Activated naive CD8-positive, alpha-beta T cell treated with anti-CD3 and anti-CD28 coated beads, Interleukin-2, amount 50 U/mL, for 24 hours (primary cell): ENCODE measurements at regions not wholly inside any gene's neighbourhood (a gene's known extent, or its start where the extent isn't known, plus 50 kb on each side); places are given as distances from the start of the nearest gene placed in this dataset.

Source experiments
- ATAC-seq: fragments of 150-1000 bp; cut with Tn5 transposase; one replicate; pipeline ENCODE4 v1.10.0; 2021
- DNase-seq: peaks from one replicate; pipeline ENCODE4 v3.0.0; 2021
- H3K27ac Mint-ChIP-seq: one replicate; pipeline ENCODE4 v1.8.0; 2021; ENCODE audit warnings: mild to moderate bottlenecking, mixed read lengths
- H3K27me3 Mint-ChIP-seq: one replicate; pipeline ENCODE4 v1.8.0; 2021; ENCODE audit warnings: mixed read lengths
- H3K36me3 Mint-ChIP-seq: one replicate; pipeline ENCODE4 v1.8.0; 2021; ENCODE audit warnings: low read depth, mixed read lengths
- H3K4me1 Mint-ChIP-seq: one replicate; pipeline ENCODE4 v1.8.0; 2021; ENCODE audit warnings: mixed read lengths
- H3K4me3 Mint-ChIP-seq: one replicate; pipeline ENCODE4 v1.8.0; 2021; ENCODE audit warnings: mild to moderate bottlenecking, moderate library complexity, mixed read lengths
- H3K9me3 Mint-ChIP-seq: one replicate; pipeline ENCODE4 v1.8.0; 2021; ENCODE audit warnings: mixed read lengths

DNA sequence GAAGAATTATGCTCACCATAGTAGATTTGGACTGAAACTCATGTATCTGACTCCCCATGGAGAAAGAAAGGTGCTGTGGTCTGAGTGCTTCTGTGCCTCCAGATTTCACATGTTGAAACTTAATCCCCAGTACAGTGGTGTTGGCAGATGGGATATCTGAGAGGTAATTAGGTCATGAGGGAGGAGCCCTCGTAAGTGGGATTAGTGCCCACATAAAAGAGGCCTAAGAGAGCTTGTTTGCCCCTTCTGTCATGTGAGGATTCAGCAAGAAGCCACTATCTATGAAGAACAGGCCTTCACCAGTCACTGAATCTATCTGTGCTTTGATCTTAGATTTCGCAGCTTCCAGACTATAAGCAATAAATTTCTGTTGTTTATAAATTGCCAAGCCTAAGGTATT is 150.1 kb downstream of the PLPP3 start:
- H3K36me3 Mint-ChIP-seq: no peaks in the 10 kb centered on the region
- H3K4me3 Mint-ChIP-seq: no peak overlapping the region
- no peak for ATAC-seq
- no peak for DNase-seq
- no peak overlapping the region for H3K27ac Mint-ChIP-seq
- peaks cover 4% of the 10 kb centered on the region for H3K27me3 Mint-ChIP-seq
- H3K4me1 Mint-ChIP-seq: peaks cover 20% of the 10 kb centered on the region
- H3K9me3 Mint-ChIP-seq: no peaks in the 10 kb centered on the region

DNA sequence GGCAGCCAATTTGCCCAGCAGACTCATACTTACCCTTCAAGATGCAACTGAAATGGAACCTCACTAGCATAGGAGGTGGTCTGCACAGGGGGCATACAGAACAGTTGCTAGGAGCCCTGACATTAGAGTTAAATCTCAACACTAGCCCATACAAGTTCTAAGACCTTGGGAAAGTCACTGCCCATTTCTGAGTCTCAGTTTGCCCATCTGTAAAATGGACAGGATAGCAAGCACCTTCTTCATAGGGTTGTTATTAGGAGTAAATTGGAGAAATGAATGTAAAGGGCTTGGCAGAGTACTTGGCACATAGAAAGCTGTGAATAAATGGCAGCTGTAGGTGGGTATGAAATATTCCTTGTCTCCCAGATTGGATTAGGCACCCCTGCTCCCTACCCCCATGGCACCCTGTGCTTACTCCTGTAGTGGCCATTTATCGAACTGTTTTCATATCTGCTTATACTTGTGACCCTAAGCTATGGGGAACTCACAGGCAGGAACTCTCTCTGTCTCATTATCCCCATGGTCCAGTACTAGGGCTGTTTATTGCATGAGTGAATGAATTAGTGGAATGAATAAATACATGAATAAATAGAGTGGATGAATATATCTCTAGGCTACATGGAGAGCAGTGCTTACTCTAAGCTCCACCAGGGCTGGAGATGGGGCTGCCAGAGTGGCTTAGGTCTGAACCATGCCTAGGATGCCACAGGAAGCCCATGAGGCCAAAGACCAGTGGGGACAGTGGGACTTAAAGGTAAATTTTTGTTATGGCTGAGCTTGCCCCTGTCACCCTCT is 152.6 kb downstream of the PLPP3 start:
- Mint-ChIP-seq H3K27me3 (peaks cover 6% of the 10 kb centered on the region), H3K9me3 (no peaks in the 10 kb centered on the region), H3K36me3 (no peaks in the 10 kb centered on the region), H3K4me1 (peaks cover 9% of the 10 kb centered on the region), H3K4me3 (no peak overlapping the region), H3K27ac (no peak overlapping the region)
- no peak for ATAC-seq
- DNase-seq: no peak

DNA sequence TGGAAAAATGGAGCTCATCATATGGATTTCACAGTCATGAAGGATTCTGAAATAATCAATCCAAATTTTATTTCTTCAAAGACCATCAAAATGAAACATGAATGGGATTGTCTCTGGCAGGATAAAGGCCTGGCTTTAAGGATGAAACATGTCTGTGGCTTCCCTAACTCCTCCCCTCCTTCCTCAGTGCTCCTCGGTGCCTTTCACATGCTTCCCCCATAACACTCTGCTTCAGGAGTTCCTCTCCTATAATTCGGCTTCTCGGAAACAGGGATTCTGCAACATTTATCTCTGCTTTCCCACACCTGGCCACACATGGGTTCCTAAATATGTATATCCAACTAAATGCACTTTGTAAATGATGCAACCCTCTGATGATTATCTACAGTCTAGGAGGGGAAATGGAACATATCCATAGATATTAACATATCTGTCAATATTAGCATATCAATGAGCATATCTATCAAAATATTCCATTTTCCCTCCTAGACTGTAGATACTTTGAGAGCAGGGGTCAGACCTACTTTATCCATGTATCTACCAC is 153.8 kb downstream of the PLPP3 start:
- DNase-seq (no peak), ATAC-seq (no peak)
- no peaks in the 10 kb centered on the region for H3K36me3 Mint-ChIP-seq
- no peak overlapping the region for H3K4me3 Mint-ChIP-seq
- H3K27me3 Mint-ChIP-seq: peaks cover 6% of the 10 kb centered on the region
- no peak overlapping the region for H3K27ac Mint-ChIP-seq
- H3K4me1 Mint-ChIP-seq: peaks cover 9% of the 10 kb centered on the region
- no peaks in the 10 kb centered on the region for H3K9me3 Mint-ChIP-seq

DNA sequence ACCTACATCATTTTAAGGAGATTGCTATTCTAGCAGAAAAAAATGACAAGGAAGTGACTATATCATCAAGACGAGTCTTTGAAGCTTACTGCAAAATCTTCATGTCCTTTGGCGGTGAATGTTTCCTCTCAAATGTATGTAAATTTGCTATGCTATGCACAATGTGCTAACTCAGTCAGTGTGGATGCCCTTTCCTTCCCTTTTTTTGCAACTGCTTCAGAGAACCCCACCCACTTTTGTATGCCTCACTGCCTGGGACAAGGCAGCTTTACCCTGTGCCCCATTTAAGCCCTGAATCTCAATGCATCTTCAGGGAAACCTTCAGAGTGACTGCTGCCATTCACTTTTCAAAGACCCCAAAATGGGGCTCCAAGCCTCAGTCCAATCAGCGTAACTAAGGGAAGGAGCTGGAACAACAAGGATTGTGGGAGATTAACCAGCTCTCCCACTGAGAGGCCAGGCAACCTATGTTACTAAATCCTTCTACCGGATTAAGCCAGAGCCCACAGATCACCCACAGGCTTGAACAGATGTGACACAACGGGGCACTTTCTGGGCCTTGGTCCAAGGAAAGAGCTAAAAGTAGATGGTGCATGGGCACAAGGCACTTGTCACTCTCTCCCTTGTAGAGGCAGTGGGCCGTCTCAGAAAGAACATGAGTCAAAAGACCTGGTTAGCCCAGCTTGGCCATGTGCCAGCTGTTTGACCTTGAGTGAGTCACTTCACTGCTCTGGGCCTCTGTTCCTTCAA is 154.4 kb downstream of the PLPP3 start:
- Mint-ChIP-seq H3K27me3 (peaks cover 6% of the 10 kb centered on the region), H3K27ac (no peak overlapping the region), H3K36me3 (no peaks in the 10 kb centered on the region), H3K4me1 (peaks cover 7% of the 10 kb centered on the region), H3K4me3 (no peak overlapping the region), H3K9me3 (no peaks in the 10 kb centered on the region)
- DNase-seq (no peak), ATAC-seq (no peak)

DNA sequence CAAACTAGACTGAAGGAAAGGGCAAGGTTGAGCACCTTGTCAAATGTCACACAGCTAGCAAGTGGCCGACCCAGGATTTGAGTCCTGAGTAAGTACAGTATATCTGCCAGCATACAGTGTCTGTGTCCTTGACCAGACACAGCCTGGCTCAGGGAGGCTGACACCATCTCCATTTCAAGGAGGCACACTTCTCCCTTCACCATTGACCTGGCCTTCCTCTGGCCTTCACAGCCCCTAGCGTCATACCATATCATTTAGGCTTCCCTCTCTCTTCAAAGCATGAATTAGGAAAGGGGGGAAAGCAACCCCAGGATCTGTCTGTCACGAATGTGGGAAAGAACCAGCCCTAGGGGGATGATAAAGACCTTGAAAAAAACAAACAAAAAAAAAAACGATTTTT is 155.6 kb downstream of the PLPP3 start:
- H3K36me3 Mint-ChIP-seq: no peaks in the 10 kb centered on the region
- ATAC-seq: no peak
- no peak overlapping the region for H3K4me3 Mint-ChIP-seq

DNA sequence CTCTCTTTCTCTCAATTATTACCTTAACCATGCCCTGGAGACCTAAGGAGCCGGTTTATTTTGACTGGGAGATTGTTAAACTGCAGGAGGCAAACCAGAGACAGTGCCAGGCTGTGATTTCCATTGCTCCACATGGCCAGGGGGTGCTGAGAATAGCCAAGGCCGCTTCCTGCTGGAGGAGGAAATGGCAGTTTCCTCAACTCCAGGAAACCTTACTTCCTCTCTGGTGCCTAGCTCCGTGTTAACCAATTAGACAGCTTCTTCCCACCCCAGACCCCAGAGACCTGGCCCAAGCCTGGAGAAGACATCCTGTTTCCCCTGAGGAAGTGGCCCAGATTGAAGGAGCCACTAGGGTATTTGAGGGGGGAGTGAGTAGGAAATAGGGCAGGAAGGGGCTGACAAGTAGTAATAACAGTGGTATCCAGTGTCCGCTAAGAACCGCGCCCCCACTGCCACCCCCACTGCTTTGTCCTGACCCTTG is 161.2 kb downstream of the PLPP3 start:
- DNase-seq (no peak), ATAC-seq (no peak)
- no peak overlapping the region for H3K27ac Mint-ChIP-seq
- H3K4me1 Mint-ChIP-seq: no peaks in the 10 kb centered on the region
- H3K9me3 Mint-ChIP-seq: peaks cover 3% of the 10 kb centered on the region
- peaks cover 2% of the 10 kb centered on the region for H3K27me3 Mint-ChIP-seq
- H3K4me3 Mint-ChIP-seq: no peak overlapping the region
- H3K36me3 Mint-ChIP-seq: no peaks in the 10 kb centered on the region

More for the DNA sequence above, 155.6 kb downstream of the PLPP3 start:
- Mint-ChIP-seq H3K4me1 (peaks cover 7% of the 10 kb centered on the region), H3K9me3 (no peaks in the 10 kb centered on the region), H3K27ac (no peak overlapping the region), H3K27me3 (peaks cover 6% of the 10 kb centered on the region)
- no peak for DNase-seq

DNA sequence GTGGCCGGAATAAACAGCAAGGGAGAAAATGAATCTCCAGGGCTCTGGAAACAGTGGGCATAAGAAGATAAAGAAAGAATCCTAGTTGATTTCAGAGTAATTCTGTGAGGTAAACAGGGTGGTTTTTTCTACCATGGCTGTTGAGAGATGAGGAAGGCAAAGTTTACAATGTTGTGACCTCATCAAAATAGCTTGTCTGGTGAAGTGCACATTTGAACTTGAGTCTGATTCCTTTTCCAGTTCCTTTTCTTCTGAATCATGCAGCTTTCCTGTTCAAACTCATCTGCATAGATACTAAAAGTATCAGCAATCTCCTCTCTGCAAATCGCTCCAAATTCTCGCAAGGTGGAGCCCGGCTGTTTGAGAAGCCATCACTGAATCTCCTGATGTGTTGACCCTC is 161.7 kb downstream of the PLPP3 start:
- Mint-ChIP-seq H3K36me3 (no peaks in the 10 kb centered on the region), H3K27ac (no peak overlapping the region), H3K4me3 (no peak overlapping the region), H3K27me3 (peaks cover 2% of the 10 kb centered on the region), H3K9me3 (peaks cover 3% of the 10 kb centered on the region), H3K4me1 (no peaks in the 10 kb centered on the region)
- no peak for ATAC-seq
- no peak for DNase-seq

DNA sequence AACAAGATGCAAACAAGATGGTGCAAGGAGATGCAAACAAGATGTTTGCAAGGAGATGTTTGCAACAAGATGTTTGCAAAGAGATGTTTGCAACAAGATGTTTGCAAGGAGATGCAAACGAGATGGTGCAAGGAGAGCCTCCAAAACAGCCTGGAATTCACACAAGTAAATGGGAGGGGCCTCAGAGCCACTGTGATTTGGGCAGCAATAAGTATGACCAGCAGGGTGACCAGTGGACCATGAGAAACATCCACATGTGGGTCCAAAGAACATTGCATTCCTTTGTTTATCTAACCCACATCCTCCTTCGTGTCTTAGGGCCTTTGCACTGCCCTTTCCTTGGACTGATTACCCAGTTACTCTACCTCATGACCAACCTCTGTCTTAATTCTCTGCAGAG is 162.9 kb downstream of the PLPP3 start:
- no peaks in the 10 kb centered on the region for H3K27me3 Mint-ChIP-seq
- ATAC-seq (no peak), DNase-seq (no peak)
- H3K4me3 Mint-ChIP-seq: no peak overlapping the region
- no peaks in the 10 kb centered on the region for H3K36me3 Mint-ChIP-seq
- no peaks in the 10 kb centered on the region for H3K4me1 Mint-ChIP-seq
- peaks cover 3% of the 10 kb centered on the region for H3K9me3 Mint-ChIP-seq
- H3K27ac Mint-ChIP-seq: no peak overlapping the region

DNA sequence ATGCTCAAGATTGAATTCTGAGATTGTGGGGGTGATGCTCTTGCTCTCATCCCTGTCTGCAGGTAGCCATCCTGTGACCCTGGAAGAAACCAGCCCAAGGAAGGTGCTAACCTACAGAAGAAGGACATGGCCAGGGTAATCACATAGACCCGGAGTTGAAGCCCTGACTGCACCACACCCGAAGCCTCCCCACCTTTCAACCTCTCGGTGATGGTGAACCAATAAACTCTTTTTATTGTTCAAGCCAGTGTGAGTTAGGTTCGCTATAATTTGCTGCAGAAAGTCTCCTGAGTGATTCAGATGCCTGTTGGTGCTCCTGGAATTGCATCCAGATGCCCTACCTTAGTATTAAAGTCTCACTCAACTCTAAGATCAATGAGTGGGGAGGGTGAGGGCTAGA is 163.6 kb downstream of the PLPP3 start:
- ATAC-seq (no peak), DNase-seq (no peak)
- H3K4me3 Mint-ChIP-seq: no peak overlapping the region
- H3K36me3 Mint-ChIP-seq: no peaks in the 10 kb centered on the region
- H3K27ac Mint-ChIP-seq: no peak overlapping the region
- no peaks in the 10 kb centered on the region for H3K4me1 Mint-ChIP-seq
- H3K9me3 Mint-ChIP-seq: peaks cover 3% of the 10 kb centered on the region
- no peaks in the 10 kb centered on the region for H3K27me3 Mint-ChIP-seq

DNA sequence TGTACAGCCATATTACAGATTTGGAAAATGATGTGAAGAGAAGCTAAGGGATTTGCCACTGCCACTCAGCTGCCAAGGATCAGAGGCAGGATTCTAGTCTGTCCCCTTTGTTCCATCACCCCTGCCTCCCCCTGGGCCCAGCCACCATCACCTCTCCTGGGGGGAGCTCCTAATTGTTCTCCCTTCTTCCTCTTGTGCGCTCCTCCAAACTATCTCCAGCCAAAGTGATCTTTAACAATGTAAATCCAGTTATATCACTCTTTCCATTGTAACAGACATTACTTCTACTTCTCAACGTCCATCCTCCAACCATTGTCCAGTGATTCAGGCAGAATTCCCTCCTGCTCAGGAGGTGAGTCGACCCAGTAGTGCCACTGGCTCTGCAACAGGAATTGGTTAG is 164.1 kb downstream of the PLPP3 start:
- Mint-ChIP-seq H3K36me3 (no peaks in the 10 kb centered on the region), H3K4me1 (no peaks in the 10 kb centered on the region), H3K4me3 (no peak overlapping the region), H3K9me3 (peaks cover 3% of the 10 kb centered on the region), H3K27me3 (no peaks in the 10 kb centered on the region), H3K27ac (no peak overlapping the region)
- ATAC-seq (no peak), DNase-seq (no peak)

DNA sequence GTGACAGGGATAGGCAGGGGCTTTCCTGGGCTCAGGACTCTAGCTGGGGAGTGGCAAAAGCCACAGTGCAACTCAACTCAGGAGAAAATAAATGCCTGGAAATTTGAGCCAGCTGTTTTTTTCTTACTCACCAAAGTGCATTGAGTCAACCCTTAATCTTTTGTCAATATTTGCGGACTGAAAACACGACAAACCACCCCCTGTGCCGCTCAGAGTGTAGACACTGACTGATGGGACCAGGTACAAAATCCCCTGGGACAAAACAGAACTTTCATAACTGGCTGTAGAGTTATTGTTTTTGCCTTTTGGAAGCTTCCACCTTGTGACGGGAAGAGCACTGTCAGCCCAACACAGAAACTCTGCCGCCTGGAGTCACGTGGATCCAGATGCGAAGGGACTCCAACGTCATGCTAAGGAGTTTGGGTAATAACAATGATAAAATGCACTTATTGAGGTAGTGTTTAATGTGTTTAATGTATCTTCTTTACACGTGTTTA is 164.6 kb downstream of the PLPP3 start:
- ATAC-seq (no peak), DNase-seq (no peak)
- no peak overlapping the region for H3K27ac Mint-ChIP-seq
- peaks cover 3% of the 10 kb centered on the region for H3K9me3 Mint-ChIP-seq
- H3K36me3 Mint-ChIP-seq: no peaks in the 10 kb centered on the region
- H3K4me1 Mint-ChIP-seq: no peaks in the 10 kb centered on the region
- H3K27me3 Mint-ChIP-seq: no peaks in the 10 kb centered on the region
- no peak overlapping the region for H3K4me3 Mint-ChIP-seq

DNA sequence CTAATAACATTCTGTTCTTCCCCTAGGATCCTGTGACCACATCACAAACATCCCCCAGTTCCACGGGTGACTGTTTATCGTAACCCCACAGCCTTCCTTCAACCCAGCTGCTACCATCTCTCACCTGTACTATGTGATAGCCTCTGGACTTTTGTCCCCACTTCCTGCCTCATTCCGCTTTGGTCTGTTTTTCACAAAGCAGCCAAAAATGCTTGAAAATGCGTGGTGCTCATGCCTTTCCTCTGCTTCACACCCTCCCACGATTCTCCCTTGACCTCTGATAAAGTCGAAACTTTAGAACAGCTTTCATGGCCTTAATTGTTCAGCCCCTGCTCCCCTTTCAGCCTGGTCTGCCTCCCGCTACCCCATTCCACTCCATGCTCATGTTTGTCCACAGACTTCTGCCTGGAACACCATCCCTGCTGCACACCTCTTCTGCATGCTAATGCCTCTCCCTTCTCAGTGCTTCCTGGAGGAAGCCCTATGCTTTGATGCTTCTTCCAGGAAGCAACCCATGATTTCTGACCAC is 165.6 kb downstream of the PLPP3 start:
- H3K27me3 Mint-ChIP-seq: no peaks in the 10 kb centered on the region
- H3K36me3 Mint-ChIP-seq: no peaks in the 10 kb centered on the region
- H3K4me3 Mint-ChIP-seq: no peak overlapping the region
- H3K27ac Mint-ChIP-seq: no peak overlapping the region
- peaks cover 3% of the 10 kb centered on the region for H3K9me3 Mint-ChIP-seq
- DNase-seq (no peak), ATAC-seq (no peak)
- no peaks in the 10 kb centered on the region for H3K4me1 Mint-ChIP-seq

DNA sequence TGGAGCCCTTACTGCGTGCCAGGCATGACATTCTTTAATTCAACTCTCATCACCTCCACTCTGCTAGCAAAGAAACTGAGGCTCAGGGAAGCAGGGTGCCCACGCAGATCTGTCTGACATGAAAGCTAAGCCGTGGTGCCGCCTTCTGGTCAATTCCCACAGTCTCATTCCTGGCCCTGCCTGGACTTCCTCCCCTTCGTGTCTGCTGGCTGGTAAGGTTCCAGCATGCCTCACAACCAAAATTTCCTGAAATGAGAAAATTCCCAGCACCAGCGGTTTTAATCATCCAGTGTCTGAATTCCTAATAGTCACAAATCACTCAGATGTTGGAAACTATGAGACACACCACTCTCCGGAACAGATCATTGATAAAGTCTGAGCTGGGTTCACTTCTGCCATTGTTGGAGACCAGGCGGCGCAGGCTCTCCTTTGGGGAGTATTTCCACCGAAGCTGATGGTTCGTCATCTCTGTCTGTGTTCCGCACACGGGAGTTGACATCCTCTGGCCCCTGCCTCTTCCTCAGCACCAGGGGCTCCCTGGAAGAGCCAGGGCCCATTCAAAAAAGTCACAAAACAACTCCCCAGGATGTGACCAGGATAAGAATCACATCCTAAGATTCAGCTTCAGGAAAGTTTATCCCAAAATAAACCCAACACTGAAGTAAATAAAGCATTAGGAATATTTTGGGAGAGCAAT is 167.7 kb downstream of the PLPP3 start:
- Mint-ChIP-seq H3K4me1 (no peaks in the 10 kb centered on the region), H3K9me3 (no peaks in the 10 kb centered on the region), H3K27ac (no peak overlapping the region), H3K27me3 (no peaks in the 10 kb centered on the region), H3K4me3 (no peak overlapping the region), H3K36me3 (no peaks in the 10 kb centered on the region)
- no peak for ATAC-seq
- DNase-seq: no peak

DNA sequence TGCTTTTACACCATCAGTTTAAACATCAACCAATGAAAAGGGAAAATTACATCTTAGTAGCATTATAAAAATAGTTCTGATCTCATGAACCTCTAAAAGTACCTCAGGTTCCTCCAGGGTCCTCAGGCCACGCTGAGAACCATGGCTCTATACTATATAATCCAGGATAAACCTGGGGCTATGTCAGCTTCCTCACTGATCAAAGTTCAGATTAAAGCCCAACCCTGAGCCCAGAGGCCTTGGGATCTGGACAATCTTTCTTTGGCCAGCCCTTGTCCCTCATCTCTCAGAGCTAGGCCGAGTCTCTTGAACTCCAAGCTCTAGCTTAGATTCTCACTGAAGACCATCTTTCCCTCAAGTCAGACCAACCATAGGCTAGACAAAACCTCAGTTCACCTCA is 168.3 kb downstream of the PLPP3 start:
- Mint-ChIP-seq H3K27ac (no peak overlapping the region), H3K36me3 (no peaks in the 10 kb centered on the region), H3K9me3 (no peaks in the 10 kb centered on the region), H3K27me3 (no peaks in the 10 kb centered on the region), H3K4me1 (no peaks in the 10 kb centered on the region), H3K4me3 (no peak overlapping the region)
- no peak for DNase-seq
- no peak for ATAC-seq
